Bronchial epithelial cell (primary cell): ENCODE measurements at regions not wholly inside any gene's neighbourhood (a gene's known extent, or its start where the extent isn't known, plus 50 kb on each side); places are given as distances from the start of the nearest gene placed in this dataset.

Experiments
- DNase-seq: peaks from one replicate; pipeline ENCODE4 v3.0.0-alpha.2; 2010; ENCODE audit warnings: low read depth
- FAIRE-seq: peaks from 2 replicates; lab custom pipeline; 2011; peaks lifted over from hg19 to GRCh38; lab: Jason Lieb, UNC
- H3K27me3 ChIP-seq: 2 replicates; pipeline ENCODE4 v1.5.1; 2011; ENCODE audit warnings: low read length; ENCODE audit not compliant: control insufficient read depth, insufficient read depth
- H3K36me3 ChIP-seq: 2 replicates; pipeline ENCODE4 v1.5.1; 2011; ENCODE audit warnings: low read length; ENCODE audit not compliant: control insufficient read depth, insufficient read depth
- H3K4me3 ChIP-seq: 2 replicates; pipeline ENCODE4 v1.5.1; 2011; ENCODE audit warnings: mild to moderate bottlenecking, low read depth, low read length, control low read depth
- TF ChIP-seq, protein P1 (sequence below): IDR thresholded peaks from 2 replicates; pipeline ENCODE4 v1.5.1; 2011; ENCODE audit warnings: mild to moderate bottlenecking, moderate library complexity, low read length, control low read depth, inconsistent platforms; ENCODE audit not compliant: insufficient read depth, severe bottlenecking

DNA sequence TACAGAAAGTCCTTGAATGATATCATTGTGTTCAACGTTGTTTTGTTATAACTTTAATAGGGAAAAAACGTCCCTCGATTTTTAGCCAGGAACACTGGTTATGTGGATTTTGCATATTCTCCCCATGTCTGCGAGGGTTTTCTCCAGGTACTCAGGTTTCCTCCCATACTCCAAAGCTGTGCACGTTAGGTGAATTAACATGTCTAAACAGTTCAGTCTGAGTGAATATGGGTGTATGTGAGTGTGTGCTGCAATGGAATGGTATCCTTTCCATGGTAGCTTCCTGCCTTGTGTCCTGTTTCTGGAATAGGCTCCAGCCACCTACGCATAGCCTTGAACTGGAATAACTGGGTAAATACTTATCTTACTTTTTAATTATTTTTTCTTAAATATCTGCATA is 810.8 kb upstream of the ATXN7L3B start:
- H3K27me3 ChIP-seq, result no peaks in the 10 kb centered on the region
- DNase-seq, result peak; percentile 2
- TF ChIP-seq, protein P1, sequence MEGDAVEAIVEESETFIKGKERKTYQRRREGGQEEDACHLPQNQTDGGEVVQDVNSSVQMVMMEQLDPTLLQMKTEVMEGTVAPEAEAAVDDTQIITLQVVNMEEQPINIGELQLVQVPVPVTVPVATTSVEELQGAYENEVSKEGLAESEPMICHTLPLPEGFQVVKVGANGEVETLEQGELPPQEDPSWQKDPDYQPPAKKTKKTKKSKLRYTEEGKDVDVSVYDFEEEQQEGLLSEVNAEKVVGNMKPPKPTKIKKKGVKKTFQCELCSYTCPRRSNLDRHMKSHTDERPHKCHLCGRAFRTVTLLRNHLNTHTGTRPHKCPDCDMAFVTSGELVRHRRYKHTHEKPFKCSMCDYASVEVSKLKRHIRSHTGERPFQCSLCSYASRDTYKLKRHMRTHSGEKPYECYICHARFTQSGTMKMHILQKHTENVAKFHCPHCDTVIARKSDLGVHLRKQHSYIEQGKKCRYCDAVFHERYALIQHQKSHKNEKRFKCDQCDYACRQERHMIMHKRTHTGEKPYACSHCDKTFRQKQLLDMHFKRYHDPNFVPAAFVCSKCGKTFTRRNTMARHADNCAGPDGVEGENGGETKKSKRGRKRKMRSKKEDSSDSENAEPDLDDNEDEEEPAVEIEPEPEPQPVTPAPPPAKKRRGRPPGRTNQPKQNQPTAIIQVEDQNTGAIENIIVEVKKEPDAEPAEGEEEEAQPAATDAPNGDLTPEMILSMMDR, result no peak
- no peak overlapping the region for H3K4me3 ChIP-seq
- FAIRE-seq, result no peak
- H3K36me3 ChIP-seq, result no peaks in the 10 kb centered on the region

DNA sequence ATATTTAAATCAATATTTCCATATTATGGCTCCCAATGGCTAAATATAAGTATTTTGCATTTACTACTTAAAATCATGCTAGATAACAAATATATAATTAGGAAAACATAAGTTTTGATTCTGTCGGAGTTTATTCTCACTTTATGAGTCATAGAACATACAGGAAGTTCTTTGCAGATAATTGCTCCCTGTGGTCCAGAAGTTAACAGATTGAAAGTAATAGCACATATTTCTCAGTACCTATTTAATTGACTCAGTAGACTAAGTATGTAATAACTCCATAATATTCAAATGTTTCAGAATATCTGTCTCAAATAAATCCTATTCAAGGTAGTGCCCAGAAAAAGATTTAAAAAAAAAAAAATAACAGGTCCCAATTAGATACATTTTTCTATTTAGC is 806.0 kb upstream of the ATXN7L3B start:
- FAIRE-seq (no peak), DNase-seq (no peak)
- H3K27me3 ChIP-seq, result no peaks in the 10 kb centered on the region
- no peaks in the 10 kb centered on the region for H3K36me3 ChIP-seq
- no peak overlapping the region for H3K4me3 ChIP-seq
- TF ChIP-seq, protein P1, result no peak

GRCh38 chr12:73769337-73769736 is 768.3 kb upstream of the ATXN7L3B start:
- DNase-seq (no peak), FAIRE-seq (no peak)
- Histone ChIP-seq H3K27me3 (no peaks in the 10 kb centered on the region), H3K36me3 (no peaks in the 10 kb centered on the region), H3K4me3 (no peak overlapping the region)
- TF ChIP-seq, protein P1, result no peak

DNA sequence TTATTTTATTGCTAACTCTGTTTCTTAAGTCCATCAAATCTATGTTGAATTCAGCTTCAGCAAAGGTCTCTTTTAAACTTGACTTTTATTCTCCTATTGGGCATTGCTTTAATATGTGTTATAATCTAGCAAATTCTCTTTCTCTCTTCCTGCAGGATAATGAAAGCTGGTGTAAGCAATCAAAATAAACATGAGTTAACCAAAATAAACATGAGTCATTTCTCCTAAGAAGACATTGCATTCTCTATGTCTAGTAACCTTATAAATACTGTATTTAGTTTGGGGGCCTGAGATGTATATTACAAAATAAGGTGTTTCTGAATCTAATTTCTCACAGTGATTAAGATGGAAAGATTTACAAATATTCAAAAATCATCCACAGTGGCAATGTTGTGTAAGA is 739.1 kb upstream of the ATXN7L3B start:
- no peak for FAIRE-seq
- H3K4me3 ChIP-seq, result no peak overlapping the region
- H3K36me3 ChIP-seq, result no peaks in the 10 kb centered on the region
- no peaks in the 10 kb centered on the region for H3K27me3 ChIP-seq
- TF ChIP-seq, protein P1, result no peak
- DNase-seq, result peak; percentile 32

- Histone ChIP-seq H3K4me3 (no peak overlapping the region), H3K27me3 (no peaks in the 10 kb centered on the region), H3K36me3 (no peaks in the 10 kb centered on the region)
- TF ChIP-seq, protein P1, result no peak
- DNase-seq (no peak), FAIRE-seq (no peak)
Observed at GRCh38 chr12:73815072-73815645, 722.5 kb upstream of the ATXN7L3B start.

DNA sequence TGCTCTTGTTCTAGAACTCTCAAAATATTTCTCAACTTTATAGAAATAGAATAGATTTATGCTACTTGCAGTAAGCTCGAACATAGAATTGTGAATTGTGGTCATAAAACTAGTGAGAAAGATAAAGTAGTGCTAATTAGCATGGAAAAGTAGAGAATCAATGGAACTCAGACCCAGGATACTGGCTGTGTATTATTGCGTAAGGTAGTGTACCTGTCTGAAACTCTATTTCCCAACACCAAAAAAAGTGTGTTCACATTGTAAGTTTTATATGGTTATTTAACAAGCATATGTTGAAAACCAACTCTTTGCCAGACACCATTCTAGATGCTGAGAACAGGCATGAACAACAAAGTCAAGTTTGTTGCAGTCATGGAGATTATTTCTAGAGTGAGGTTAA is 720.5 kb upstream of the ATXN7L3B start:
- Histone ChIP-seq H3K36me3 (no peaks in the 10 kb centered on the region), H3K4me3 (no peak overlapping the region), H3K27me3 (no peaks in the 10 kb centered on the region)
- TF ChIP-seq, protein P1, result no peak
- no peak for FAIRE-seq
- no peak for DNase-seq
